ENCODE measurements at regions not wholly inside any gene's neighbourhood (a gene's known extent, or its start where the extent isn't known, plus 50 kb on each side); places are given as distances from the start of the nearest gene placed in this dataset.

- TF ChIP-seq CTCF (IDR thresholded peaks at IDR 0.05; ENCODE audit: borderline replicate concordance, insufficient read depth, low read depth, low read length) = no peak
- no peak overlapping the region for H3K4me3 ChIP-seq (ENCODE audit: low read depth, low read length)
Measured at GRCh38 chr6:9403736-9404135, 968.4 kb upstream of the SLC35B3 start.

DNA sequence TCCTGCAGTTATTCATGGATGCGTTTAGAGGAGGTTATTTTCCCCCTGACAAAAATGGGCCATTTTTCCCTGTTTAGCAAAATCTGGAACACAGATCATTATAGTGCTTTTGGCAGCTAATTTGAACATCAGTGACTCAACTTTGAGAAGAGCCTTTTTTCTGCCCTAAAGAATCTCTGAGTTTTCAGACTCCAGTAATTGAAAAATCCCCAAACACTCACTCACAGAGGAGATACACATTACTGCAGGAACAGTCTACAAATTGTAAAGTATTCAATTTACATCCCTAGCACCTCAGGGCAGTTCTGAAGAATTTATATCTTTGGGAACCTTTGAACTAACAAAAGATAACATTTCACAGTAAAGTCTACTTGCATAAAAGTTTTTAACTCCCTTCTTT, 966.6 kb upstream of the SLC35B3 start:
- TF ChIP-seq CTCF (IDR thresholded peaks at IDR 0.05; ENCODE audit: borderline replicate concordance, insufficient read depth, low read depth, low read length) = no peak
- no peak overlapping the region for H3K4me3 ChIP-seq (ENCODE audit: low read depth, low read length)

DNA sequence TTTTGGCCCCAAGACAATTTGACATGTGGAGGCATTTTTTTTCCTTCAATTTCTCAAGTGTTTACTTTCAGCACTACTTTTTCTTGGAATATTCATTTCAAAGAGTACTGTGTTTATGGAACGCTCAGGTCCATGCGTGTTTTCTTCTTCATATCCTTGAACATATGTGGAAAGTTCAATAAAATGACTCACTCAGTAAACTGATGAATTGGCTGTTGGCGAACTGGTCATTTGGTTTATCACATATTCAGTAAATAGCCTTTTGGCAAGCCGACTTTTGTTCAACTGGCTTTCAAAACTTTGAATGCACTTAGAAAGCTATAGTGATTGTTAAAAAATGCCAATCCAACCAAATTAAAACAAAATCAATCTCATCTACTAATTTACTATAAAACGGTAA, 964.6 kb upstream of the SLC35B3 start:
- no peak for TF ChIP-seq CTCF (IDR thresholded peaks at IDR 0.05; ENCODE audit: borderline replicate concordance, insufficient read depth, low read depth, low read length)
- H3K4me3 ChIP-seq (ENCODE audit: low read depth, low read length) = no peak overlapping the region

- no peak for TF ChIP-seq CTCF (IDR thresholded peaks at IDR 0.05; ENCODE audit: borderline replicate concordance, insufficient read depth, low read depth, low read length)
- no peak overlapping the region for H3K4me3 ChIP-seq (ENCODE audit: low read depth, low read length)
Measured at GRCh38 chr6:9398767-9399373, 963.5 kb upstream of the SLC35B3 start.

GRCh38 chr6:9398071-9398766, 962.9 kb upstream of the SLC35B3 start:
- no peak overlapping the region for H3K4me3 ChIP-seq (ENCODE audit: low read depth, low read length)

GRCh38 chr6:9388596-9388995, 953.3 kb upstream of the SLC35B3 start:
- TF ChIP-seq CTCF (IDR thresholded peaks at IDR 0.05; ENCODE audit: borderline replicate concordance, insufficient read depth, low read depth, low read length) = no peak

More at GRCh38 chr6:9398071-9398766, 962.9 kb upstream of the SLC35B3 start:
- TF ChIP-seq CTCF (IDR thresholded peaks at IDR 0.05; ENCODE audit: borderline replicate concordance, insufficient read depth, low read depth, low read length) = no peak

GRCh38 chr6:9380568-9380967, 945.2 kb upstream of the SLC35B3 start:
- no peak for TF ChIP-seq CTCF (IDR thresholded peaks at IDR 0.05; ENCODE audit: borderline replicate concordance, insufficient read depth, low read depth, low read length)
- no peak overlapping the region for H3K4me3 ChIP-seq (ENCODE audit: low read depth, low read length)

More at GRCh38 chr6:9388596-9388995, 953.3 kb upstream of the SLC35B3 start:
- H3K4me3 ChIP-seq (ENCODE audit: low read depth, low read length) = no peak overlapping the region
